Activated naive CD8-positive, alpha-beta T cell treated with anti-CD3 and anti-CD28 coated beads, Interleukin-2, amount 50 U/mL, for 24 hours (primary cell): ENCODE measurements at regions not wholly inside any gene's neighbourhood (a gene's known extent, or its start where the extent isn't known, plus 50 kb on each side); places are given as distances from the start of the nearest gene placed in this dataset.

ENCODE experiments used
- ATAC-seq: fragments of 150-1000 bp; cut with Tn5 transposase; one replicate; pipeline ENCODE4 v1.10.0; 2021
- DNase-seq: peaks from one replicate; pipeline ENCODE4 v3.0.0; 2021
- H3K27ac Mint-ChIP-seq: one replicate; pipeline ENCODE4 v1.8.0; 2021; ENCODE audit warnings: mild to moderate bottlenecking, mixed read lengths
- H3K27me3 Mint-ChIP-seq: one replicate; pipeline ENCODE4 v1.8.0; 2021; ENCODE audit warnings: mixed read lengths
- H3K36me3 Mint-ChIP-seq: one replicate; pipeline ENCODE4 v1.8.0; 2021; ENCODE audit warnings: low read depth, mixed read lengths
- H3K4me1 Mint-ChIP-seq: one replicate; pipeline ENCODE4 v1.8.0; 2021; ENCODE audit warnings: mixed read lengths
- H3K4me3 Mint-ChIP-seq: one replicate; pipeline ENCODE4 v1.8.0; 2021; ENCODE audit warnings: mild to moderate bottlenecking, moderate library complexity, mixed read lengths
- H3K9me3 Mint-ChIP-seq: one replicate; pipeline ENCODE4 v1.8.0; 2021; ENCODE audit warnings: mixed read lengths

DNA sequence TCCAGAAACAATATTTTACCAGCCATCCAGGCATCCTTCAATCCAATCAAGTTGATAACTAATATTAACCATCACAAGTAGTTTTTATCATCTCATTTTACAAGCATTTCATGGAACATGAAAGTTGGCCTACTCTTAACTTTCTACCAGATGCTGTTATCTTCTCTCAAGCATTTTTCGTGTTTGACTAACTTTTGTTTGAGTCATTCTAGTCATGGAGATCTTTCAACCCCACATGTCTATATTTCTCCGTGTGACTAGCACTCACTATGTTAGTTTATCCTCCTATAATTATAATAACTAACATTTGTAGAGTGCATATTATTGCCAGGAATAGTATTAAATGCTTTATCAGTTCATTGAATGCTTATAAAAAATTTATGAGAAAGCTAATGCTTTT lies 307.0 kb upstream of the CWC22 start:
- Mint-ChIP-seq H3K36me3 (no peaks in the 10 kb centered on the region), H3K4me3 (no peak overlapping the region), H3K27me3 (no peaks in the 10 kb centered on the region), H3K27ac (no peak overlapping the region), H3K9me3 (no peaks in the 10 kb centered on the region), H3K4me1 (no peaks in the 10 kb centered on the region)
- no peak for ATAC-seq
- no peak for DNase-seq

DNA sequence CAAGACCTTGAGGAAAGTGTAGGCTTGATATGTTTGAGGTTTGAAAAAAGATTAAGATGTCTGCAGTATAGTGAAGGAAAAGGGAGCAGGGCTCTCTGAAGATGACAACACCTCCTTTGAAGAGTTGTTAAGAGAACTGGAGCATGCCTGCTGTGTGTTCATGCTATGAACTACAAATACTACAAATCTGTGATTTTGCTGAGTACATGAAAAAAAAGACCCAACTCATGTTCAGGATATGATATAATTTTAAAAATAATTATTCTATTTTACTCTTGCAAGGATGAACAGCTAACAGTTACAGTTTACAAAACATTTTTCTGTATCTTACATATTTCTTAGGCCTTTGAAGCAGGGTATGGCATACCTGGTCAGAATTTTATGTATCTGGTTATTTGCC lies 305.4 kb upstream of the CWC22 start:
- Mint-ChIP-seq H3K27ac (no peak overlapping the region), H3K36me3 (no peaks in the 10 kb centered on the region), H3K27me3 (no peaks in the 10 kb centered on the region), H3K9me3 (no peaks in the 10 kb centered on the region), H3K4me1 (no peaks in the 10 kb centered on the region), H3K4me3 (no peak overlapping the region)
- no peak for DNase-seq
- no peak for ATAC-seq

DNA sequence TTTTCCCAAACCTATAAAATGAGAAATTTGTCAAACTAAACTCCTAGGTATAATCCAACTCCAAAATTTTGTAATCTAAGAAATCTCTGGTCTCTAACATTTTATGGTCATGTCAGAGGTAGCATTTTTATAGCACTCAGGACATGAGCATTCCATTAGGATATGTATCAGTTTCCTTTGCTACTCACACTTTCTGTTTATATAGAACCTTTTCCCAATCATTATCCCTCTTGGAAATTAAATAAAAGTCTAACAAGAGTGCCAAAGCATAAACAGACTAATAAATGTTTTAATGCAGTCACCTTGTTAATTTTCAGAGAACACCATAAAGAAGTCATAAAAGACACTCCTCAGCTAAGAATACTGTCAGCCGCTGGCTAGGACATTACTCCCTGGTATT lies 300.0 kb upstream of the CWC22 start:
- Mint-ChIP-seq H3K36me3 (no peaks in the 10 kb centered on the region), H3K27ac (no peak overlapping the region), H3K27me3 (no peaks in the 10 kb centered on the region), H3K4me3 (no peak overlapping the region), H3K4me1 (no peaks in the 10 kb centered on the region), H3K9me3 (no peaks in the 10 kb centered on the region)
- no peak for DNase-seq
- no peak for ATAC-seq

DNA sequence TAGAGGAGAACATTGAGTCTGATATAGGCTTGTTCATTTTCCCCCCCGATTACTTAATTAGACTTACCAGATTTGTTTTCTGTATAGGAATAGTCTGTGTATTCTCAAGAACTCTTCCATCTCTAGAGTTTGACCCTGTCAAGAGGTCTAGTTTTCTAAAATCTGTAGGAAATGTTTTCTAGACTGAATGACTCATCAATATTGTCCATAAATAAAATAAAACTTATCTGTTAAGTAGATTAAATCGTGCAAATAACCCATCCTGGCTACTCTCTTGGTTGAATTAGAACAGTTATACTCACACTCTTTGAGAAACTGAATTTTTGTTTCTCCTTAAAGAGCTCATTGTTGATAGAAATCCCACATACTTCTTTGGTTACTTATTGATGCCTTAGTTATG lies 299.2 kb upstream of the CWC22 start:
- Mint-ChIP-seq H3K27me3 (no peaks in the 10 kb centered on the region), H3K4me3 (no peak overlapping the region), H3K27ac (no peak overlapping the region), H3K4me1 (no peaks in the 10 kb centered on the region), H3K9me3 (no peaks in the 10 kb centered on the region), H3K36me3 (no peaks in the 10 kb centered on the region)
- no peak for DNase-seq
- ATAC-seq, result no peak

DNA sequence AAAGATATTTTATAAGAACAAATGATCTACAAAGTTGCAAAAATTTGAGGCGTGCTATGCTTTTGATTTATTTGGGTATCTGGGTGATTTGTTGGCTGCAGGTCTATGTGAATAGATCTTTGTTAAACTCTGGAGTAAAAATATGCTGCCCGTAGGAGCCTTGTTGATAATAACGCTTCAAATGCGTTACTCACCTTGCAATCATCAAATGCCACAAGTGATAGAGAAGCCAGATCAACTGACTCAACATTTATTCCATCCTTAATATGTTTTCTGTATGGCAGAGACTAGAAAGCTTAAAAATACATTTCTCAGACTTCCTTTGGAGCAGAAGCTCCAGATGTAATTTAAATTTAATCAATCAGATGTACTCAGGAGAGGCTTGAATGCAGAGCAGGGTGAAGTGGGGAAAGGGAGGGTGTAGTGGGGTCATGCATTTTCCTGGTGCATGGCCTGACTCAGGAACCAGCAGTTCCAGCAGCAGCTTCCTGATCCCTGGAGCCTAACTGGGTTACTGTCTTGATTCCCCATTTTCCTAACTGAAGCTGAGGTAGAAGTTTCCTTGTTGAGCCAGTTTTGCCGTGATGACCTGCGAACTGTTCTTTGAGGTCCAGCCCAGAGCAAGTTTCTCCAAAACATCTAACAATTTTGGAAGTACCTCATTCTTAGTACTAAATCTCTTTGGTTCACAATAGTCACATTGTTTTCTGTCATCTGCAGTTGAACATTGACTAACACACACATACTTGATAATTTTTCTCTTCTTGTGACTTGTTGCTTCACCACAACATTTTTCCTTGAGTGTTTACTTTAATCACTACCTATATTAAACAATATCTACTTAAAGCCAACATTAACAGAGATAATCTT lies 284.7 kb upstream of the CWC22 start:
- ATAC-seq (no peak), DNase-seq (no peak)
- H3K4me3 Mint-ChIP-seq, result no peak overlapping the region
- H3K36me3 Mint-ChIP-seq, result no peaks in the 10 kb centered on the region
- H3K27ac Mint-ChIP-seq, result no peak overlapping the region
- peaks cover 3% of the 10 kb centered on the region for H3K9me3 Mint-ChIP-seq
- no peaks in the 10 kb centered on the region for H3K4me1 Mint-ChIP-seq
- H3K27me3 Mint-ChIP-seq, result no peaks in the 10 kb centered on the region

- no peak overlapping the region for H3K4me3 Mint-ChIP-seq
- no peaks in the 10 kb centered on the region for H3K4me1 Mint-ChIP-seq
- H3K27me3 Mint-ChIP-seq, result no peaks in the 10 kb centered on the region
- ATAC-seq (no peak), DNase-seq (no peak)
- no peaks in the 10 kb centered on the region for H3K36me3 Mint-ChIP-seq
- H3K9me3 Mint-ChIP-seq, result peaks cover 3% of the 10 kb centered on the region
- no peak overlapping the region for H3K27ac Mint-ChIP-seq
Measured at GRCh38 chr2:180291060-180291459, 284.0 kb upstream of the CWC22 start.

DNA sequence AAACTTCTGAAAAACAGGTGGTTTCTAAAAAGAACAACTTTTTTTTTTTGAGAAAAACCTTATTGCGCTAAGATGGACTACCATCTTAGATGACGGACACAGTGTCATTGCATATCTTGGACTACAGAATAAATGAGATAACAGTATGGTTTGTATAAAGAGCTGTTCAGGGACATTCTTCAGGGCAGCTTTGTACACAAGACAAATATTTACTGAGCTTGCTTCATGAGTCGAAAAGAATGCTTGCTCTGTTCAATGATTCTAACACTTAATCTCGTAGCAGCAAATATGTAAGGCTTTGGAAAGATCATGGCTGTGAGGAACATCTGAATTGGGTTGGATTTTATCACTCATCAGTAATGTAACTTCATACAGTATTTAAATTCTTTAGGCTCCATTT lies 282.5 kb upstream of the CWC22 start:
- H3K36me3 Mint-ChIP-seq, result no peaks in the 10 kb centered on the region
- ATAC-seq (no peak), DNase-seq (no peak)
- no peaks in the 10 kb centered on the region for H3K4me1 Mint-ChIP-seq
- peaks cover 3% of the 10 kb centered on the region for H3K9me3 Mint-ChIP-seq
- no peak overlapping the region for H3K27ac Mint-ChIP-seq
- H3K27me3 Mint-ChIP-seq, result peaks cover 2% of the 10 kb centered on the region
- no peak overlapping the region for H3K4me3 Mint-ChIP-seq

DNA sequence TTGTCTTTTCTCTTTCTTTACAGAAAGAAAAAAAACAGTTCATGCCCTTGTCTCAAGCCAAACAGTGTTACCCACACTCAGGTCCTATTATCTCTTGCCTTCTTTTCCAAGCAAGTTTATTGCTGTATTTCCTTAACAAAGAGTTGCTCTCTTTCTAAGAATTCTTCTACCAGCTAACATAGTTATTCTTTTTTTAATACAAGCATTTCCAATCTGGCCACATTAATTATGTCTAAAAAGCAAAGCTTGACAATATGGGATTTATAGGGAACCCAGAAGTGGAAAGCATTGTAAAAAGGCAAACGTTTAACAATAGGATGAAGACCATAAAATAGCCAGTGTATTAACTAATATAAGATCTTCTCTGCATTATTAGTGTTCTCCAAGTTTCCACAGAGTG lies 272.5 kb upstream of the CWC22 start:
- Mint-ChIP-seq H3K9me3 (peaks cover 12% of the 10 kb centered on the region), H3K4me1 (no peaks in the 10 kb centered on the region), H3K27me3 (no peaks in the 10 kb centered on the region), H3K4me3 (no peak overlapping the region), H3K27ac (no peak overlapping the region), H3K36me3 (no peaks in the 10 kb centered on the region)
- no peak for DNase-seq
- ATAC-seq, result no peak

DNA sequence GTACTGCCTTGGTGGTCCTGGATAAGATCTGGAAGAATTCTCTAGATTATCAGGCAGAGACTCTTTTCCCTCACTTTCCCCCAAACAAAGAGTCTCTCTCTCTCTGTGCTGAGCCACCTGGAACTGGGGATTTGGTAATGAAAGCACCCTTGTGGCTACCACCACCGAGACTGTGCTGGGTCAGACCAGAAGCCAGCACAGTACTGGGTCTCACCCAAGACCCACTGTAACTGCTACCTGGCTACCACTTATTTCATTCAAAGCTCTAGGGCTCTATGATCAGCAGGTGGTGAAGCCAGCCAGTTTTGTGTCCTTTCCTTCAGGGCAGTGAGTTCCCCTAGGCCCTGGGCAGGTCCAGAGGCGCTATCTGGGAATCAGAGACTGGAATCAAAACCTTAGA lies 269.6 kb upstream of the CWC22 start:
- no peaks in the 10 kb centered on the region for H3K4me1 Mint-ChIP-seq
- H3K9me3 Mint-ChIP-seq, result peaks cover 12% of the 10 kb centered on the region
- no peaks in the 10 kb centered on the region for H3K27me3 Mint-ChIP-seq
- H3K27ac Mint-ChIP-seq, result no peak overlapping the region
- ATAC-seq, result no peak
- DNase-seq, result no peak
- H3K4me3 Mint-ChIP-seq, result no peak overlapping the region
- H3K36me3 Mint-ChIP-seq, result no peaks in the 10 kb centered on the region

- ATAC-seq, result no peak
Measured at GRCh38 chr2:180268006-180268405, 260.9 kb upstream of the CWC22 start.

DNA sequence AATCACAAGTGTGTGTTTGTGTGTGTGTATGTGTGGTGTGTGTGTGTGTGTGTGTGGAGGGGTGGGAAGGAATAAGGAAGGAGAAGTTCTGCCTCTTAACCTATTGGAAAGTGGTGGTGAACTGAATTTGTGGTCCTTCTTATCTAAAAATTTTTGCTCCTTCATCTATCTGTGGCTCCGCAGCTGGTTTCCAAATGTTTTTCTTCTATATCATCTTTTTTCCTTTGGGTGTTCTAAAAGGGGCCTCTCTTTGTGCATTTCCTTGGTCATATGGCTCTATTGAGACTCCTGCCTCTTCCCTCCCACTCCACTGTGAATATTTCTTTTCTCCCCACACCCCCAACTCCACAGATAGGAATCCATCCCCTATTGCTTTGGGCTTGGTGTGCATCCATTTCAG lies 254.9 kb upstream of the CWC22 start:
- Mint-ChIP-seq H3K36me3 (no peaks in the 10 kb centered on the region), H3K4me1 (no peaks in the 10 kb centered on the region), H3K9me3 (no peaks in the 10 kb centered on the region), H3K27me3 (no peaks in the 10 kb centered on the region), H3K27ac (no peak overlapping the region), H3K4me3 (no peak overlapping the region)
- ATAC-seq, result no peak
- no peak for DNase-seq

More at GRCh38 chr2:180268006-180268405, 260.9 kb upstream of the CWC22 start:
- H3K4me1 Mint-ChIP-seq, result no peaks in the 10 kb centered on the region
- DNase-seq, result no peak
- H3K27me3 Mint-ChIP-seq, result no peaks in the 10 kb centered on the region
- H3K27ac Mint-ChIP-seq, result no peak overlapping the region
- peaks cover 9% of the 10 kb centered on the region for H3K9me3 Mint-ChIP-seq
- H3K4me3 Mint-ChIP-seq, result no peak overlapping the region
- no peaks in the 10 kb centered on the region for H3K36me3 Mint-ChIP-seq

- no peaks in the 10 kb centered on the region for H3K9me3 Mint-ChIP-seq
- ATAC-seq (no peak), DNase-seq (no peak)
- no peaks in the 10 kb centered on the region for H3K4me1 Mint-ChIP-seq
- no peaks in the 10 kb centered on the region for H3K27me3 Mint-ChIP-seq
- H3K36me3 Mint-ChIP-seq, result no peaks in the 10 kb centered on the region
- H3K27ac Mint-ChIP-seq, result no peak overlapping the region
- H3K4me3 Mint-ChIP-seq, result no peak overlapping the region
Measured at GRCh38 chr2:180258579-180258978, 251.5 kb upstream of the CWC22 start.

DNA sequence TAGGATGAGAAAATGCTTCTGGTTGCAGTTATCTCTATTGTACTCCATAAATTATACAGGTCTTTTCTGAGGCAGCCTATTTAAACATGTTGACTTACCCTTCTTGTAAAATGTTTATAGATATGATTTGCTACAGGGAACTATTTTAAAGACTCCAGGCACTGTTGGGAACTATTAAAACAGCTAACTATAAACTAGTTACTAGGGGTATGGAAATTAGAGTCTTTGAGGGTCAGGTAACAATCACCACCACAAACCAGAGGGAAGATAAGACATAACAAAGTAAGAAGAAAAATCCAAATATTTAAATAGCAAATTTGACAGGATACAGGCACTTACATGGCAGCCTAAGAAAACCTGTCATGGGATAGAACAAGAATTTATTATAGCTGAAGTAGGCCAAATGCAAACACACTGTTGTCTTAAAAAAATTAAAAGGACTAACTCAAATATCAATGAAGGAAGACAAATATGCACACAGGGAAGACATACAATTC lies 251.0 kb upstream of the CWC22 start:
- H3K36me3 Mint-ChIP-seq, result no peaks in the 10 kb centered on the region
- H3K27ac Mint-ChIP-seq, result no peak overlapping the region
- ATAC-seq, result no peak
- no peaks in the 10 kb centered on the region for H3K9me3 Mint-ChIP-seq
- no peaks in the 10 kb centered on the region for H3K4me1 Mint-ChIP-seq
- DNase-seq, result no peak
- H3K27me3 Mint-ChIP-seq, result no peaks in the 10 kb centered on the region
- no peak overlapping the region for H3K4me3 Mint-ChIP-seq

GRCh38 chr2:180257247-180257646 lies 250.2 kb upstream of the CWC22 start:
- H3K9me3 Mint-ChIP-seq, result no peaks in the 10 kb centered on the region
- DNase-seq (no peak), ATAC-seq (no peak)
- H3K27me3 Mint-ChIP-seq, result no peaks in the 10 kb centered on the region
- no peak overlapping the region for H3K27ac Mint-ChIP-seq
- H3K36me3 Mint-ChIP-seq, result no peaks in the 10 kb centered on the region
- H3K4me1 Mint-ChIP-seq, result no peaks in the 10 kb centered on the region
- H3K4me3 Mint-ChIP-seq, result no peak overlapping the region

DNA sequence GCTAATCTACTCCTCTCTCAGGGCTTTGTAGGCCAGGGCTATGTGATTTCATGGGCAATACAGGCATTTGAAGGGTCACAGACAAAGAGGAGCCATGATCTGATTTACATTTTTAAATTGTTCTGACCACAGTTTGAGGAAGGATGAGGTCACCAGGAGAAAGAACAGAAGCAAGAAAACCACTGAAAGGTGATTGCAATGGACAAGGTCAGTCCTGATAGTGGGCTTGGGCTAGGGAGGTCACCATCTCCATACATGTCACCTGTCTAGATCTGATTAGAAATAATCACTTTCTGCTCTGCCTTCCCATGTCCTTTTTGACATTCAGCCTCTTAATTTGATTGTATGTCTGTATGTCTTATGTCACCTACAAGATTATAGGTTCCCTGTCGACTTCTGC lies 248.9 kb upstream of the CWC22 start:
- H3K4me1 Mint-ChIP-seq, result no peaks in the 10 kb centered on the region
- no peak overlapping the region for H3K4me3 Mint-ChIP-seq
- DNase-seq (no peak), ATAC-seq (no peak)
- H3K36me3 Mint-ChIP-seq, result no peaks in the 10 kb centered on the region
- no peaks in the 10 kb centered on the region for H3K27me3 Mint-ChIP-seq
- H3K9me3 Mint-ChIP-seq, result no peaks in the 10 kb centered on the region
- no peak overlapping the region for H3K27ac Mint-ChIP-seq

- no peak for ATAC-seq
Measured at GRCh38 chr2:180254872-180255271, 247.8 kb upstream of the CWC22 start.

More at GRCh38 chr2:180254872-180255271, 247.8 kb upstream of the CWC22 start:
- Mint-ChIP-seq H3K9me3 (no peaks in the 10 kb centered on the region), H3K27ac (no peak overlapping the region), H3K4me1 (no peaks in the 10 kb centered on the region), H3K4me3 (no peak overlapping the region), H3K27me3 (no peaks in the 10 kb centered on the region), H3K36me3 (no peaks in the 10 kb centered on the region)
- no peak for DNase-seq
